GM19025 (cell line): ENCODE measurements at regions not wholly inside any gene's neighbourhood (a gene's known extent, or its start where the extent isn't known, plus 50 kb on each side); places are given as distances from the start of the nearest gene placed in this dataset.

ENCODE experiments used
- ATAC-seq: cut with Tn5 transposase; IDR thresholded peaks from one replicate; pipeline ENCODE4 v1.9.1; 2021; ENCODE audit warnings: mild to moderate bottlenecking, low read depth, moderate library complexity; ENCODE audit not compliant: unreplicated experiment

DNA sequence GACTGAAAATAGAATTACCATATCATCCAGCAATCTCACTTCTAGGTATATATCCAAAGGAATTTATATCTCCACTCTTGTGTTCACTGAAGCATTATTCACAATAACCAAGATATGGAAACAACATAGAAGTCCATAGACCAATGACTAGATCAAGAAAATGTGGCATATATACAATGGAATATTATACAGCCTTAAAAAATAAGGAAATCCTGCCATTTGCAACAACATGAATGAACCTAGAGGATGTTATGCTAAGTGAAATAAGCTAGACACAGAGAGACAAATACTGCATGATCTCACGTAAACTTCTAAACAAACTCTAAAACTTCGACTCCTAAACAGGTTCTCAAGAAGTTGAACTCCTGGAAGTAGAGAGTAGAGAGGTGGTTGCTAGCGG is 254.5 kb downstream of the SKIDA1 start:
- ATAC-seq: no peak

DNA sequence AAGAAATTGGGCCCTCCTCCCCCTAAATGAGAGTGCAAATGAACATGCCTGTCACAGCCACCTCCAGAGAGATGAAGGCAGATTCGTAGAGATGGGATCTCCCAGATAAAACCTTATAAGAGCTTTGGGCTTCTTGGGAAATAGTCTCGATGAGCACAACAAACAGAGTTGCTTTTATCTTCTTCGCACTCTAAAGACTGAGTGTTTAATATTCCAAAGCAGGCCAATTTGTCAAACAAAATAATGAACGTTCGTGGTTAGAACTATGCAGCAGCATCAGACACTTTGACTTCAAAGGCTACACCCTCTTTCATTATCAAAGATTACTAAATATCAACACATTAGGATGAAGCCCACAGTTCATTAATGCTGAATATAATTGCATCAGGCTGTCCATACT is 256.2 kb downstream of the SKIDA1 start:
- no peak for ATAC-seq

DNA sequence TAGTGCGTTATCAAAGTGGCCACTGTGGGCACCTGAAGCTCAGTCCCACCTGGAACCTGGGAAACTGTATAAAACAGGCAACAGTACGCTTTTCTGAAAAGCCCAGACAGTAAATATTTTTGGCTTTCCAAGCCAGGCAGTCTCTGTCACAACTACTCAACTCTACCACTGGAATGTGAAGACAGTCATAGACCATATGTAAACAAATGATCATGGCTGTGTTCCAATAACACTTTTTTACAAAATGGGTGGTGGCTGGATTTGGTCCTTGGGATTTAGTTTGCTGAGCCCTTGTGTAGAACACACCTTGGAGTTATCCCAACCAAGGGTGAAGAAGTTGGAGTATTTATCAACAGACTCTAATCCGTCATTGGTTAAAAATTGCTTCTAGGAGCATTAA is 259.9 kb downstream of the SKIDA1 start:
- ATAC-seq: no peak

DNA sequence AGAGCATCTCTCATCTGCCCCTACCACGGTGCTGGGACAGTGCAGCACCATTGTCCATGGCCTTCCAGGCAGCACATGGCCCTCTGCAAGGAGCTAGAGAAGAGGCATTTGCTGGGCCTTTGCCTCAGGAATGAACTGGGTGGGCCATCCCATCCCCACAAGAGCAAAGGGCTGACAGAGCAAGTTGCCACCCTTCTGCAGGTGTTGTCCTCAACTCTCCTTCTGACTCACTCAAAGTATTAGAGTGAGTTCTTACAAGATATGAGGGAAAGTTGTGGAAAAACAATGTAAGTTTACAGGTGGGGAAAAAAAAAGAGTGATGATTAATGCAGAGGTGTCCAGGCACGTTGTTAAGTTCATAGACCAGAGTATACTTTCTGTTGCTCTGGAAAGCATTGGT is 261.2 kb downstream of the SKIDA1 start:
- ATAC-seq: no peak

DNA sequence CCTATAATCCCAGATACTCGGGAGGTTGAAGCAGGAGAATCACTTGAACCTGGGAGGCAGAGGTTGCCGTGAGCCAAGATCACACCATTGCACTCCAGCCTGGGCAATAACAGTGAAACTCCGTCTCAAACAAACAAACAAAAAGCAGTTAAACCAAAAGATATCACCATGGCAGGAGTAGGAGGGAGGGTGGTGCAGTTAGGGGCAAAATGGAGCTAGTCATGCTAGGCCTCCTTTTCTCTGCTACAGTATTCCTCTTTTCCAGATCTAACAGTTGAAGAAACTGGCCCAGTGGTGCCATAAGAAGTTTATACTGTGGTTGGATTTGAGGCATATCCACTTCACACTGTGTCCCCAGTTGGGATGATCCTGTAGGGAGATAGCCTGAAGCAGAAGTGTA is 261.6 kb downstream of the SKIDA1 start:
- no peak for ATAC-seq

DNA sequence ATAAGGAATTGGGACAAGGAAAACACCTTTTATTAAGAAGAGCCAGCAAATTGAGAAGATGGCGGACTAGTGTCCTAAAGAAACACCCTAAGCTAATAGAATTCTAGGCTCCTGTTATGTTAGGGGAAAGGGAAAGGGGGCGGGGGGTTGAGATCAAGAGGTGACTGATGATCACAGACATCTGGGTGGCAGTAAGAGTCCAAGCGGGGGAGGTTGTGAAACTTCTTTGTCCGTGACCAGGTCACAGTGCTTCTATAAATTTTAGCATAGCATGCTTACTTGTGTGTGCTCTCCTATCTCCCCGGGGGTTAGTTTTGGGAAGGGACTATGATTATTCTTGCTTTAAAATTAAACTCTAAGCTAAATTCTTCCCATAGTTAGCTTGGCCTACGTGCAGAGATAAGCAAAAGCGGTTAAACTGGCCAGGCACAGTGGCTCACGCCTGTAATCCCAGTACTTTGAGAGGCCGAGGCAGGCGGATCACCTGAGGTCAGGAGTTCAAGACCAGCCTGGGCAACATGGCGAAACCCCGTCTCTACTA is 262.1 kb downstream of the SKIDA1 start:
- no peak for ATAC-seq

DNA sequence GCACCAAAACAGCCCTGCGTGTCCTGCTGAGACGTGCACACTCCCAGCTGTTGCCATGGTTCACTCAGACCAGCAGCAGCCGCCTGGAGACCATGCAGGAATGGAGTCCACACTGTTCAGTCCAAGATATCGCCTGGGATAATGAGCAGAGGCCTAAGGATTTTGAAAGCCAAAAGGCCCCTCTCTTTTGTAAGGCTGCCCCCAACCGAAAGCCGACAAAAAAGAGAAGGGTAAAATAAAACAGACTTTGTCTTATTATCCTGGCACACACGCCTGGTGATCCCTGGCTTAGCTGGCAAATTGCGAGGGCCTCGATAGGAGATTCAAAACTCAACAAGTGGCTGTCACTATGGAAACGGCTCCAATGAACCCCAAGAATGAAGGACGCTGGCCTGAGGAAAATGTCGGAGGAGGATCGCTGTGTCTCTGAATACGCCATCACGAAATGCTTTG is 263.6 kb downstream of the SKIDA1 start:
- ATAC-seq: no peak

DNA sequence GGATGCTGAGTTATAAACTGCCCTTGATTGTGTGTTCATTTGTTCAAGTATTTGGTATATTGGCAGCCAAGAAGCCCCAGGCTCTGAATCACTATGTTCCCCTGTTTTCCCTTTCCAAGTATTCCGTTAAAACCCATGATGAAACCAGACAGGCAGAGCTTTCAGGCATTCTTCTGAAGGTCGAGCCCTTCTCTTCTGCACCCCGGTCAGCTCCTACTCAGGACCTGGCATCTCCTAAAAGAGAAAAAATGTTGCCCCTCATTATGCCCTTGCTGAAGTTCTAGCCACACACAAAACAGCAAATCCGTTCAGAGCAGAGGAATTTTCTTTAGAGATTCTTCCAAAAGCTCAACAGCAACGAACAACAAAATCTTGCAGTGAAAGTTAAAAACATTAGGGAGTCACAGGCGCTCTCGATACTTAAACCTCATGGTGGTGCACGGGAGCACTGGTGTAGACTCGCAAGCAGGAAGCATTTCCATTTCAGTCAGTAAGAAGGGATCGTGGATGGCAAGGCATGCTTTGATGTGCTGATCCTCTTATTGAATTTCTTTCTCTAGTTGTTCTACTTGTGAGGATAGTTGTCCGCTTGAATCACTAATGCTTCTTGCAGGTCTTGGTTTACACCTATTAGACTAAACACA is 264.9 kb downstream of the SKIDA1 start:
- no peak for ATAC-seq

DNA sequence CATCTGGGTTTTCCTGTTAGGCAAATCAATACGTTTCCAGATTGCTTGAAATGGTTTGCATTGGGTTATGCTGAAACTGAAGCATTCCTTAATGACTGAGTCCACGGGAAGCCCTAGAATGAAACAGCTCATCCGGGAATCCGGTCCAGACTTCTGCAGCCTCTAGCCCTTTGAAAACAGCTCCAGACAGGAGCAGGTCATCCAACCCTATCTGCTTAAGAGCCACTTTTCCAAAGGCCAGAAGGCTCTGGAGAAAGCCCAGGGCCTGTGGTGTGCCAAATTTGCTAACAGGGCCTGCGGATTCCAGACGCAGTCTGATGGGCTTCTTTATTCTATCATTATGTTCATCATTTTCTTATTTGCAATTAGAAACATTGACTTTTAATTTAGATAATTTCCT is 265.4 kb downstream of the SKIDA1 start:
- no peak for ATAC-seq

DNA sequence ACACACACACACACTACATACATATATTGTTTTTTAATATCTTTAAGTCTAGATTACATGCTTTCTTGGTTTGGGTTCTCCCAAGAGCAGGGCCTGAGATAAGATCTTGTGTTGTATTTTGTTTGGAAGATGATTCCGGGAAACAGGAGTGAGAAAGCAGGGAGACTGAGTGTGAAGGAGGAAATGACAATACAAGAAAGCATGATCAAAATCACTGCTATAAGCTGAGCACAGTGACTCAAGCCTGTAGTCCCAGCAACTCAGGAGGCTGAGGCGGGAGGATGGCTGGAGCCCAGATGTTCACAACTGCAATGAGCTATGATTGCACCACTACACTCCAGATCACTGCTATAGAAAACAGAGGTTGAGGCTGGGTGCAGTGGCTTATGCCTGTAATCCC is 267.6 kb downstream of the SKIDA1 start:
- no peak for ATAC-seq

DNA sequence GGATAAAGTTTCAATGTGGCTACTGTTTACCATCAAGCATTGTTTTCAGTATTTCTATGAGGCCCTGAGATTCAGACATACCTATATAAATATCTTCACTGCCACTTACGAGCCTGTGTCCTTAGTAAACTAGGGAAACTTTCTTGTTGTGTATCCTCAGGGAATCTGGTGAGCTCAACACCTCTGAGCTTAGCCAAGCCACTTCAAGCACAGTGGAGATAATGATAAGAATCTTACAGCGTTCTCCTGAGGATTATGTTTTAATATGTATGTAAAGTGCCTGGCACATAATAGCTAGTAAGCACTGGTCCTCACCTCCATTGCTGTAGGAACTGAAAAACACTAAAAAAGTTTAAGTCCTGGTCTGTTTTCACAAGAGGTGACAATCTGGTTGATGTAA is 268.3 kb downstream of the SKIDA1 start:
- ATAC-seq: no peak

DNA sequence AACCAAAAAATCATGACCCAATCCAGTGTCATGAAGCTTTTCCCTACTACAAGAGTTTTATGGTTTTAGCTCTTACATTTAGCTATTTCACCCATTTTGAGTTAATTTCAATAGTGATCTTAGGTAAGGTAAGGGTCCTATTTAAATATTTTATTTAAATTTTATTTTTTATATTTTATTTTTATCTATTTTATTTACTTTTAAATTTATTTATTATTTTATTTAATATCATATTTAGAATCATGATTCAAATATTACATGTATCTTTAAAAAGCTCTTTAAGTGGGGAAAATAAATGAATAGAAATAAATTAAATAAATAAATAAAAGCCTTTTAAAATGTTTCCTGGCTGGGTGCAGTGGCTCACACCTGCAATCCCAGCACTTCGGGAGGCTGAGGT is 276.0 kb downstream of the SKIDA1 start:
- ATAC-seq: no peak

DNA sequence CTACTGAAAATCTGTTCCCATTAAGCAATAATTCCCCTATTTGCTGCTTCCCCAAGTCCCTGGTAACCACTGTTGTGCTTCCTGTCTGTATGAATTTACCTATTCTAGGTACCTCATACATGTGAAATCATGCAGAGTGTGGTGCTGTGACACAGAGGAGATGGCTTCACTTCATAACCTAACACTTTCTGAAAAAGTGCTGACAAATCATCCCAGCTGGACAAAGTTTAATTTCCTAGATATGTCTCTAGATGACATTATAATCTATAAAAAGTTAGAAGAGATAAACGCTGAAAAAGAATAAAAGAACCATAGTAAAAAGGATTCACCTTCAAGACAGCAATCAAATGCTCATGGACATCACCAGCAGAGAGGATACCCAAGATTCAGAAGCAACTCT is 277.9 kb downstream of the SKIDA1 start:
- ATAC-seq: no peak

DNA sequence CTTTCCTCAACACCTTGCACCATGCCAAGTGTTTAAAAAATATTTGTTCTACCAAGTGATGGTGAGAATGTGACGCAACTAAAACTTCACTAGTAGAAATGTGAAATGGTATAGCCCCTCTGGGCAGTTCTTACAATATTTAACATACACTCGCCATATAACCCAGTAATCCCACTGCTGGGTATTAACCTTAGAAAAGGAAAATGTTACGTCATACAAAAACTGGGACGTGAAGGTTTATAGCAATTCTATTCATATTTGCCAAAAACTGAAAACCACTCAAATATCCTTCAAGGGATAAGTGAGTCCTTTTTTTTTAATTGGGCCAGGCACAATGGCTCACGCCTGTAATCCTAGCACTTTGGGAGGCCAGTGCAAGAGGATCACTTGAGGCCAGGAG is 279.3 kb downstream of the SKIDA1 start:
- no peak for ATAC-seq

DNA sequence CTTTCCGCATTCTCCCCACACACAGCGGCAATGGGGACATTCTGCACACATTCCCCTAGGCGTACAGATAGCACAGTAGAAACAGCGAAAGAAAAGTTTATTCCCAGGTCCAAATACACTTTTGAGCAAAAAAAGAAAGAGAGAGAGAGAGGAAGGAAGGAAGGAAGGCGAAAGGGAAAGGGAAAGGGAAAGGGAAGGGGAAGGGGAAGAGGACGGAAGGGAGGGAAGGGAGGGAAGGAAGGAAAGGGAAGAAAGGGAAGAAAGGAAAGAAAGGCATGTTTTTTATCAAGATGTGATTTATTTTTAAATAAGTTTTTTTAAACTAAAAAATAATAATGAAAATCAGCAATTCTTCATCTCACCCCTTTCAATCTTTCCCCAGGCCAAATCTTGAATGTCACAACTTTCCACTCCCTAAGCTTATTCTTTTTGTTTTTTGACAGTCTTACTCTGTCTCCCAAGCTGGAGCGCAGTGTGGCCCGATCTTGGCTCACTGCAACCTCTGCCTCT is 281.7 kb downstream of the SKIDA1 start:
- no peak for ATAC-seq

DNA sequence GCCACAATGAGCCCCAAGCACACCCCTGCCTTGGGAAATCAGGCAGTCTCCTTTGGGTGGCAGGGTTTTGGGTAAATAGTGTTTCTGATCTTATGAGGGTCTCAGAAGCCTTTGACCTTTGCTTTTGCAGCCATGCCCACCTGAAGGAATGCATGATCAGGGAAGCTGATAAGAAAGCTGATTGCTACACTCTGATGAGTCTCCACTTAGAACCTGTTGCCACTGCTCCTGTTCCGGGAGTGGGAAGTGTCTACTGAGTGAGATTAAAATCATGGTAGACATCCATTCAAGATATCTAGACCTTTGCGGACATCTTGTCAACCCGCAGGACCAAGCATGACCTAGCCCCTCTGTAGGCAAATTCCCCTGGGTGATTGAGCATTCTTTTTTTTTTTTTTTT is 282.6 kb downstream of the SKIDA1 start:
- ATAC-seq: no peak

DNA sequence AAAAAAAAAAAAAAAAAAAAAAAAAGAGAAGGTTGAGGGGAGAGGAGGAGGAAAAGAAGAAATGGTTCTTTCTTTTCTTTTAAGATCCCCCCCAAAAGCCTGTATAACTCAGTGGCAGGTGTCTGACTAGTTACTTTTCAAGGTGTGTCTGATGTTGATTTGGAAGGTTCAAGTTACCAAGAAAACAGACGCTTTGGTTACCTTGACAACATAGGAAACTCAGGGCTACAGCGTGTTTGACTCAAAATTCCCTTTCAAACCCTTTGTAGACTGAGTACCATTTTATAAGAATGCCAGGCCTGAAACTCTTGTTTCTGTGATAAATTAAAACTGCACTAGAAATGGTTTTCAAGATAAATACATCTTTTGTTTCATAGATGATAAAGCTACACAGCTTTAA is 286.8 kb downstream of the SKIDA1 start:
- no peak for ATAC-seq

DNA sequence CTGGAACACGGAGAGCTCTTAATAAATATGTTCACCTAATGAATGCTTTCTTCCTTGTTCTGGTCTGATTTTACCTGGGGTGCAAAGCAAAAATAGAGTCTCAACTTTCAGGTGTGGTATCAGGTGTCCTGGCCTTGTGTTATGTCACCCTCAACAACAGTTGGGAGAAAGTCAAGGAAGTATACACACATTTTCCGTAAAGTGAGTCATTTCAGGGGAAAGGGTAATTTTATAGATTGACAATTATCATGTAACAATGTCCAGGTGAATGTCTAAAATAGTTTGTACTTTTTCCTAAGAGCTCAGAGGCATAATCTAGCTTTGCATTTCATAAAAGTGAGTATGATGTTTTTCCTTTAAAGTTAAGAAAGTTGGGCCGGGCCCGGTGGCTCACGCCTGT is 287.4 kb downstream of the SKIDA1 start:
- no peak for ATAC-seq

DNA sequence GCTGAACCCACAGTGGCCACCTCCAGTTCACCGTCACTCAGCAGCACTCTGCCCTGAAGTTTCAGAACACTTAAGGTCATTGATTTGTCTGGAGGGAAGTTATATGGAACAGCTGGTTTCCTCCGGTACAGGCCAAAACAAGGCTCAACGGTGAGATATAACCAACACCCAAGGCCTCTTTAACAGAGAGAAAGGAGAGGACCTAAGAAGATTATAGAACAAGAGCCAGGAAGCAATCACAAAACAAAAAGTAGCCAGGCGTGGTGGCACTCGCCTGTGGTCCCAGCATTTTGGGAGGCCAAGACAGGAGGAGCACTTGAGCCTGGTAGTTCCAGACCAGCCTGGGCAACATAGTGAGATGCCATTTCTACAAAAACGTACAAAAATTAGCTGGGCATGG is 290.7 kb downstream of the SKIDA1 start:
- no peak for ATAC-seq

DNA sequence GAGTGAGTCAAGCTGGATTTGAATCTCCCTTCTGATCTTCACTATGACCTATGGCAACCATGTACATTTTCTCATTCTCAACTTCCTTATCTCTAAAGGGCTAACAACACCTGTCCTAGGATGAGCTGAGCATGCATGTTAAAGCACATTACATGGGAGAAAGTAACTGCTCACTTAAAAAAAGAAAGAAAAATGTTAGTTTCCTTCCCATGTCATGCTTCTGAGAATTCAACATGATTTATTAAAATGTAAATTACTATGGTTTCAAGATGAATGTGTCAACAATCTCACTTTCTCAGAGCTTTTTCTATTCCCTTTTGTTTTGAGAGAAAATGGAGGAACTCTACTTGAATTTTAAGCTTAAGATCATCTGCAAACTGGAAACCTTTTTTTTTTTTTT is 295.3 kb downstream of the SKIDA1 start:
- no peak for ATAC-seq

DNA sequence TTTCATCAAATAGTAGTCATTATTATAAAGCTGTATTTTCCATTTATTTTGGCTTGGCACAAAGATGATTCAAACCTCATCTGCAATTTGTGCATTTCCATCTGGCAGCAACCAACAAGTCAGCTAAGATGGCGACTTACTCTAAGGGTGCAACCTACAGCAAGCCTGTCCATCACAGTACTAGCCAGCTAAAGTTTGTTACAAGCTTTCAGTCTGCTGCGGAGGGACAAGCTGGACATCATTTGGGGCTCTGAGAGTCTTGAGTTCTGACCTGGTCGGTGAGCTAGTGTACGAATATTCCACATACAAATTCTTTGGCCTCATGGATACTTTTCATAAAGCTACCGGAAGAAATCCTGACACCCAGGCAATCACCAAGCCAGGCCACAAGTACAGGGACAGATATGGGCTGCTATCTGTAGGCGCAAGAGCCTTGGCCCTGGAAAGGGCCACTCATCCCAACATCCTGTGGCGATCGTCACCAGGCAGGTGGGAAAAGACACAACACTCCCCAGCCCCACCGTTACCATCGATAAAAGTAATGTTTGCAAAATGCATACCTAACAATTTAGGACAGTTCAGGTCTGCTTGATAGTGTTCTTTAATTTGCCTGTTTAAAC is 307.6 kb downstream of the SKIDA1 start:
- ATAC-seq: no peak

DNA sequence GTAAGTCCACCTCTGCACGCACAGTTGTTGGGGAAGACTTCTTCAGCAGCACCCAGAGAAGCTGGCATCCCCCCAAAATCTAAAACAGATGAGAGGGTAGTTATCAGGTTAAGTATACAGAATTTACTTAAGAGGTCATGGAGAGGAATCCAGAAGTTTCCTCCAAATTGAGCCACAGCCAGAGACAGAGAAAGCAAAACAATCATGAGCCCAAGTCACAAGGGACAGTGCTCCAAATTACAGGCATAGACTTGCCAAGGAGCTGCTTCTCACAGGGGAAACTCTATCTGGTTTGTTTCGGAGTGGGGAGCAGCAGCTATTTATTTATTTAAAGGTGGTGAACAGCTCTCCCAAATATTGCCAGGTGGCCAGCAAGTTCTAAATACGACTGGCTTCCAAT is 308.4 kb downstream of the SKIDA1 start:
- no peak for ATAC-seq
